Muscle layer of colon (tissue), 2 donors: ENCODE measurements at regions not wholly inside any gene's neighbourhood (a gene's known extent, or its start where the extent isn't known, plus 50 kb on each side); places are given as distances from the start of the nearest gene placed in this dataset.

Experiments
- H3K27ac ChIP-seq: one replicate; pipeline ENCODE4 v1.7.0; 2013; ENCODE audit warnings: low read depth, mild to moderate bottlenecking, low read length, moderate library complexity
- H3K27me3 ChIP-seq, 2 donors: one replicate each; pipeline ENCODE4 v1.7.0; 2013; ENCODE audit warnings: low read length in 2 of 2, mild to moderate bottlenecking in 2 of 2; ENCODE audit not compliant: insufficient read depth in 2 of 2, control insufficient read depth in 1 of 2
- H3K36me3 ChIP-seq: one replicate; pipeline ENCODE4 v1.7.0; 2013; ENCODE audit warnings: mild to moderate bottlenecking, low read length; ENCODE audit not compliant: insufficient read depth
- H3K4me1 ChIP-seq: one replicate; pipeline ENCODE4 v1.7.0; 2013; ENCODE audit warnings: mild to moderate bottlenecking, low read length; ENCODE audit not compliant: insufficient read depth
- H3K4me3 ChIP-seq, 2 donors: one replicate each; pipeline ENCODE4 v1.7.0; 2013; ENCODE audit warnings: low read length in 2 of 2, low read depth in 1 of 2, mild to moderate bottlenecking in 1 of 2, moderate library complexity in 1 of 2
- H3K9ac ChIP-seq: one replicate; pipeline ENCODE4 v1.7.0; 2013; ENCODE audit warnings: low read length
- H3K9me3 ChIP-seq: one replicate; pipeline ENCODE4 v1.7.0; 2013; ENCODE audit warnings: mild to moderate bottlenecking, low read length
- donor health status: abdominal sarcoma.
- donor health status: Adenocarcinoma of cecum.

GRCh38 chr6:103080497-103080896 lies 1687.0 kb downstream of the GRIK2 start:
- H3K4me3 ChIP-seq, result no peak overlapping the region
- no peak overlapping the region for H3K27ac ChIP-seq
- no peaks in the 10 kb centered on the region for H3K36me3 ChIP-seq
- no peak overlapping the region for H3K9ac ChIP-seq
- H3K9me3 ChIP-seq, result no peaks in the 10 kb centered on the region
- no peaks in the 10 kb centered on the region for H3K4me1 ChIP-seq
- no peaks in the 10 kb centered on the region for H3K27me3 ChIP-seq

GRCh38 chr6:103079867-103080266 lies 1686.4 kb downstream of the GRIK2 start:
- H3K4me3 ChIP-seq, result no peak overlapping the region
- H3K27me3 ChIP-seq, result no peaks in the 10 kb centered on the region
- no peaks in the 10 kb centered on the region for H3K36me3 ChIP-seq
- no peaks in the 10 kb centered on the region for H3K9me3 ChIP-seq
- no peaks in the 10 kb centered on the region for H3K4me1 ChIP-seq
- no peak overlapping the region for H3K27ac ChIP-seq
- H3K9ac ChIP-seq, result no peak overlapping the region

DNA sequence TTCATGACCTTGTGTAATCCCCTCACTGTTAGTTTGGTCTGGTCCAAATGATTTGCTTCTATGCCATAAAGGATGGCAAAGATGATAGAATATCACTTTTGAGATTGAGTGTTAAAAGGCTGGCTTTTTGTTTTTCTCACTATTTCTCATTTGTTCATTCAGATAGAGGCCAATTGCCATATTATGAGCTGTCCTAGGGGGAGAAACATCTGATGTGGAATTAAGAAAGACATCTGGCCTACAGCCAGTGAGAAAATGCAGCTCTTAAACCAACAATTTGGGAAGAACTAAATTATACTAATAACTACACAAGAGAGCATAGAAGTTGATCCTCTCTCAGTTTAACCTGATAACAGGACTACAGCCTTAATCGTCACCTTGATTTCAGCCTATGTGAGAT lies 1668.6 kb downstream of the GRIK2 start:
- Histone ChIP-seq H3K27me3 (no peaks in the 10 kb centered on the region), H3K36me3 (no peaks in the 10 kb centered on the region), H3K9me3 (no peaks in the 10 kb centered on the region), H3K4me1 (no peaks in the 10 kb centered on the region), H3K4me3 (no peak overlapping the region), H3K27ac (no peak overlapping the region), H3K9ac (no peak overlapping the region)

- Histone ChIP-seq H3K27me3 (no peaks in the 10 kb centered on the region), H3K36me3 (no peaks in the 10 kb centered on the region), H3K9me3 (no peaks in the 10 kb centered on the region), H3K4me1 (no peaks in the 10 kb centered on the region), H3K9ac (no peak overlapping the region), H3K4me3 (no peak overlapping the region), H3K27ac (no peak overlapping the region)
Observed at GRCh38 chr6:103047567-103047966, 1654.1 kb downstream of the GRIK2 start.

GRCh38 chr6:103042336-103042735 lies 1648.8 kb downstream of the GRIK2 start:
- Histone ChIP-seq H3K4me3 (no peak overlapping the region), H3K9me3 (no peaks in the 10 kb centered on the region), H3K9ac (no peak overlapping the region), H3K27me3 (no peaks in the 10 kb centered on the region), H3K27ac (no peak overlapping the region), H3K36me3 (no peaks in the 10 kb centered on the region), H3K4me1 (no peaks in the 10 kb centered on the region)

DNA sequence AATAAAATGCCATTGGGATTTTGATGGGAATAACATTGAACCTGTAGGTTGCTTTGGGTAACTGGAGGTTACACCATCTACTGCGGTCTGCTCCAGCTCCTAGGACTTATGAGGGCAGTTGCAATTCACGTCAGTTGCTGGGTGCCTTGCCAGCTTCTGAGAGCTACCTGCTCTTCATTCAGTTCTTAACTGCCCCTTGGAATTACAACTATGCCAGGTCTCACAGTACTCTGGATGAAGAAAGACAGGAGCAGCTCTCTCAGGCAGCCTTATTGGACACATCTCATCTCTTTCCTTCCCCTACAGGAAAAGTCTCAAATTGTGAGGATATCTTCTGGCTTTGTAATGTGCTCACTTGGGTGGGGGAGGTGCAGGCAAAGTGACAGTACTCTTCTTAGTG lies 1643.3 kb downstream of the GRIK2 start:
- Histone ChIP-seq H3K4me3 (no peak overlapping the region), H3K4me1 (no peaks in the 10 kb centered on the region), H3K27ac (no peak overlapping the region), H3K9me3 (no peaks in the 10 kb centered on the region), H3K36me3 (no peaks in the 10 kb centered on the region), H3K27me3 (no peaks in the 10 kb centered on the region), H3K9ac (no peak overlapping the region)

GRCh38 chr6:103027271-103027931 lies 1633.9 kb downstream of the GRIK2 start:
- Histone ChIP-seq H3K36me3 (no peaks in the 10 kb centered on the region), H3K27ac (no peak overlapping the region), H3K9ac (no peak overlapping the region)

DNA sequence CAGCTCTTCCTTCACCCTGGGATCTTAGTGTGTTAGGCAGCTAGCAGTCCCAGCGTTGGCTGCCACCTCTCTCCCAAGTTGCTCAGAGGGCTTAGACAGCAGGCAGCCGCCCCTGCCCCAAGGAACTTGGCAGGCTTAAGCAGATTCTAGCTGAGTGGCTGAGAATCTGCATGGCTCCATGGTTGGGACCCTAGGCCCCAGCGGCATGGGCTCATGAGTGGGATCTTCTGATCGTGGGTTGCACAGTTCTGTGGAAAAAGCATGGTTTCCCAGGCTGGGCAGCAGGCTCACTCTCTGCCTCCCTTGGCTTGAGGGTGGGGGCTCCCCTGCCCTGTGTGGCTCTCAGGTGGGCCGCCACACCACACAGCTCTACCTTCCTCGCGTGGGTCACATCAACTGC lies 1624.9 kb downstream of the GRIK2 start:
- no peaks in the 10 kb centered on the region for H3K4me1 ChIP-seq
- no peaks in the 10 kb centered on the region for H3K9me3 ChIP-seq
- H3K27me3 ChIP-seq, result no peaks in the 10 kb centered on the region
- no peaks in the 10 kb centered on the region for H3K36me3 ChIP-seq
- no peak overlapping the region for H3K4me3 ChIP-seq
- no peak overlapping the region for H3K9ac ChIP-seq
- no peak overlapping the region for H3K27ac ChIP-seq

More at GRCh38 chr6:103027271-103027931, 1633.9 kb downstream of the GRIK2 start:
- no peaks in the 10 kb centered on the region for H3K4me1 ChIP-seq
- H3K9me3 ChIP-seq, result no peaks in the 10 kb centered on the region
- no peak overlapping the region for H3K4me3 ChIP-seq
- no peaks in the 10 kb centered on the region for H3K27me3 ChIP-seq

DNA sequence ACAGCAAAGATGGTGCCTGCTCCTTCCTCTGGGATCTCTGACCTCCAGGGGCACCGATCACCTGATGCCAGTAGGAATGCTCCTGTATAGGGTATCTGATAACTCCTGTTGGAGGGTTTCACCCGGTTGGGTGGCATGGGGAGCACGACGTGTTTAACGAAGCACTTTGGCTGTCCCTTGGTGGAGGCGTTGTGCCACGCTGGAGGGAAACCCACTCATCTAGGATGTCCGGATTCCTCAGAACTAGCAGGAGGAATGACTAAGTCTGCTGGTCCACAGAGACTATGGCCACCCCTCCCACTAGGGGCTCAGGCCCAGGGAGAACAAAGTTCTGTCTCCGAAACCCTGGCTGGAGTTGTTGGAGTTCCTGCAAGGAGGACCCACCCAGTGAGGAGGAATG lies 1624.4 kb downstream of the GRIK2 start:
- H3K4me1 ChIP-seq, result no peaks in the 10 kb centered on the region
- H3K27ac ChIP-seq, result no peak overlapping the region
- H3K9ac ChIP-seq, result no peak overlapping the region
- H3K9me3 ChIP-seq, result no peaks in the 10 kb centered on the region
- H3K4me3 ChIP-seq, result no peak overlapping the region
- no peaks in the 10 kb centered on the region for H3K27me3 ChIP-seq
- H3K36me3 ChIP-seq, result no peaks in the 10 kb centered on the region

DNA sequence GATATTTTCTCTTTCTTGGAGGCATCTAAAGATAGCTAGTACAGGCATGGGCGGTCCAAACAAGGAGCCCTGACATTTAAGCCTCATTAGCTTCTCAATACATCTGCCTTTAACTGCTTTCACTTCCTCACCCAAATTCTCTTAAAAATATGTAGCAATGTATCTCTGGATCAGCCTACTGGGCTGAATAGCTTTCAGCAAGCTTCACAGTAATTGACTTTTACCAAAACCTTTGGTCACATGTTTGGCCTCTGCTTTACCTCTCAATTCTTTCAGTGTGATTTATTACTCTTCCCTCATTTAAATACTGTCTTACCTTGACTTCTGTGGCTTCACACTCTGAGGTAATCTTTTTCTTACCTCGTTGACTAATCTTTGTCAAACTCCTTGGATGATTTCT lies 1618.1 kb downstream of the GRIK2 start:
- no peaks in the 10 kb centered on the region for H3K27me3 ChIP-seq
- no peaks in the 10 kb centered on the region for H3K9me3 ChIP-seq
- H3K4me1 ChIP-seq, result no peaks in the 10 kb centered on the region
- H3K9ac ChIP-seq, result no peak overlapping the region
- H3K27ac ChIP-seq, result no peak overlapping the region
- H3K36me3 ChIP-seq, result no peaks in the 10 kb centered on the region
- no peak overlapping the region for H3K4me3 ChIP-seq

DNA sequence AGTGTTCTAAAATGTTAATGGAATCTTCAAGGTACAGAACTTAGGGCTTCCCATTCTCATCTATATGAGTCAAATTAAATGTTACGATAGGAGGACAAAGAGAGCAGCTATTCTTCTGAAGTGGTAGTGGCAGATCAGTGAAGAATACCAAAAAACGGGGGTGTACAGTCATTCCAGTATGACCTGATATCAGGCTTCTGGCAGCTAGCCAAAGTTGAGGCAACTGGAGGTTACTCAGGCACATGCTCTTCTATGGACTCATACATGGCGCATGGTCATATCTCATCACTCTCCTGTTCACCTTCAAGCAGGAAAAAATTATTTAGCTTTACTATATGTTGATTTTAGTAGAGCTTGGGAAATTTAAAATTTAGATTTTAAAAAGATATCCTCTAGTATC lies 1608.8 kb downstream of the GRIK2 start:
- H3K36me3 ChIP-seq, result no peaks in the 10 kb centered on the region
- H3K27me3 ChIP-seq, result no peaks in the 10 kb centered on the region
- no peak overlapping the region for H3K4me3 ChIP-seq
- no peak overlapping the region for H3K27ac ChIP-seq
- H3K9me3 ChIP-seq, result no peaks in the 10 kb centered on the region
- H3K9ac ChIP-seq, result no peak overlapping the region
- no peaks in the 10 kb centered on the region for H3K4me1 ChIP-seq

GRCh38 chr6:103001724-103002123 lies 1608.2 kb downstream of the GRIK2 start:
- Histone ChIP-seq H3K4me1 (no peaks in the 10 kb centered on the region), H3K27ac (no peak overlapping the region), H3K27me3 (no peaks in the 10 kb centered on the region), H3K9me3 (no peaks in the 10 kb centered on the region), H3K9ac (no peak overlapping the region), H3K4me3 (no peak overlapping the region), H3K36me3 (no peaks in the 10 kb centered on the region)
